Epithelial cell of prostate (primary cell): ENCODE measurements at regions not wholly inside any gene's neighbourhood (a gene's known extent, or its start where the extent isn't known, plus 50 kb on each side); places are given as distances from the start of the nearest gene placed in this dataset.
A peak's percentile ranks its signal among the peaks of the same experiment; 100 is the strongest.

Source experiments
- DNase-seq: peaks from one replicate; pipeline ENCODE4 v3.0.0-alpha.2; 2011; ENCODE audit warnings: low read depth, low spot score
- H3K27ac ChIP-seq: fragments of 450-650 bp; 2 replicates; pipeline ENCODE4 v1.5.1; 2017; ENCODE audit warnings: mild to moderate bottlenecking

GRCh38 chr2:107349329-107349728 is 463.4 kb upstream of the ST6GAL2 start:
- DNase-seq: no peak

GRCh38 chr2:107354175-107354574 is 468.2 kb upstream of the ST6GAL2 start:
- no peak for DNase-seq
- no peak overlapping the region for H3K27ac ChIP-seq

More at GRCh38 chr2:107349329-107349728, 463.4 kb upstream of the ST6GAL2 start:
- no peak overlapping the region for H3K27ac ChIP-seq

GRCh38 chr2:107358362-107358761 is 468.3 kb upstream of the RGPD4 start:
- no peak overlapping the region for H3K27ac ChIP-seq
- no peak for DNase-seq

GRCh38 chr2:107359021-107359420 is 467.7 kb upstream of the RGPD4 start:
- no peak overlapping the region for H3K27ac ChIP-seq
- no peak for DNase-seq

GRCh38 chr2:107361751-107362381 is 464.8 kb upstream of the RGPD4 start:
- no peak for DNase-seq
- H3K27ac ChIP-seq: no peak overlapping the region

GRCh38 chr2:107362993-107363392 is 463.7 kb upstream of the RGPD4 start:
- DNase-seq: no peak
- H3K27ac ChIP-seq: no peak overlapping the region

- no peak overlapping the region for H3K27ac ChIP-seq
- no peak for DNase-seq
These were observed 462.9 kb upstream of the RGPD4 start for GRCh38 chr2:107363806-107364205.

GRCh38 chr2:107364361-107364950 is 462.2 kb upstream of the RGPD4 start:
- no peak for DNase-seq
- H3K27ac ChIP-seq: no peak overlapping the region

- no peak overlapping the region for H3K27ac ChIP-seq
- DNase-seq: no peak
These were observed 452.4 kb upstream of the RGPD4 start for GRCh38 chr2:107374249-107374648.

- H3K27ac ChIP-seq: no peak overlapping the region
- DNase-seq: no peak
These were observed 449.8 kb upstream of the RGPD4 start for GRCh38 chr2:107376909-107377308.

- no peak overlapping the region for H3K27ac ChIP-seq
- no peak for DNase-seq
These were observed 445.8 kb upstream of the RGPD4 start for GRCh38 chr2:107380912-107381311.

GRCh38 chr2:107383691-107384090 is 443.0 kb upstream of the RGPD4 start:
- DNase-seq: no peak
- H3K27ac ChIP-seq: no peak overlapping the region

GRCh38 chr2:107384422-107384821 is 442.3 kb upstream of the RGPD4 start:
- no peak overlapping the region for H3K27ac ChIP-seq
- DNase-seq: no peak

- no peak for DNase-seq
- H3K27ac ChIP-seq: no peak overlapping the region
These were observed 440.8 kb upstream of the RGPD4 start for GRCh38 chr2:107385921-107386320.

GRCh38 chr2:107392241-107392704 is 434.4 kb upstream of the RGPD4 start:
- H3K27ac ChIP-seq: no peak overlapping the region
- no peak for DNase-seq

GRCh38 chr2:107393516-107393915 is 433.2 kb upstream of the RGPD4 start:
- no peak overlapping the region for H3K27ac ChIP-seq
- DNase-seq: peak; percentile 18

GRCh38 chr2:107398683-107399082 is 428.0 kb upstream of the RGPD4 start:
- DNase-seq: no peak
- H3K27ac ChIP-seq: no peak overlapping the region

- no peak overlapping the region for H3K27ac ChIP-seq
- no peak for DNase-seq
These were observed 424.4 kb upstream of the RGPD4 start for GRCh38 chr2:107402330-107402729.

- no peak overlapping the region for H3K27ac ChIP-seq
- DNase-seq: no peak
These were observed 421.4 kb upstream of the RGPD4 start for GRCh38 chr2:107405261-107405660.

- DNase-seq: no peak
These were observed 419.7 kb upstream of the RGPD4 start for GRCh38 chr2:107407017-107407416.

GRCh38 chr2:107407974-107408373 is 418.7 kb upstream of the RGPD4 start:
- H3K27ac ChIP-seq: no peak overlapping the region
- DNase-seq: no peak

More at GRCh38 chr2:107407017-107407416, 419.7 kb upstream of the RGPD4 start:
- H3K27ac ChIP-seq: no peak overlapping the region

- no peak overlapping the region for H3K27ac ChIP-seq
- no peak for DNase-seq
These were observed 415.4 kb upstream of the RGPD4 start for GRCh38 chr2:107411267-107411666.
